GM21825 (cell line): ENCODE measurements at regions not wholly inside any gene's neighbourhood (a gene's known extent, or its start where the extent isn't known, plus 50 kb on each side); places are given as distances from the start of the nearest gene placed in this dataset.

Experiments used
- ATAC-seq: cut with Tn5 transposase; IDR thresholded peaks from one replicate; pipeline ENCODE4 v1.9.1; 2021; ENCODE audit warnings: mild to moderate bottlenecking, moderate library complexity; ENCODE audit not compliant: unreplicated experiment

DNA sequence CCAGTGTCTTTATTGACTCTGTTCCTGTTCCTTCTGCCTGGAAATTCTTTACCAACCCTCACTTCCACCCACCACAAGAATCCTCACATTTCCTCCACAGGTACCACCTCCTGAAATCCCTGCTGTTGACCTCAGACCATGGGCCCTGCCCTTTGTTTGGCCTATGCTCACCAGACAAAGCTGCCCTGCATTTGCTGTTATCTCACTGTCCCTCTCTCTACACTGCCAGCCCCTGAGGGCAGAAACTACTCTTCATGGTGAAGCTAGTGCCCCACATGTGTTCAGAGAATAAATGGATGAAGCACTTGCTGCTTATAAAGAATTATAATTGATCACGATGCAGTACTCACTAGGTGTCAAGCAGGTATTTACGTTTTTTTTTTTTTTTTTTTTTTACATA is 608.4 kb downstream of the TSN start:
- no peak for ATAC-seq

DNA sequence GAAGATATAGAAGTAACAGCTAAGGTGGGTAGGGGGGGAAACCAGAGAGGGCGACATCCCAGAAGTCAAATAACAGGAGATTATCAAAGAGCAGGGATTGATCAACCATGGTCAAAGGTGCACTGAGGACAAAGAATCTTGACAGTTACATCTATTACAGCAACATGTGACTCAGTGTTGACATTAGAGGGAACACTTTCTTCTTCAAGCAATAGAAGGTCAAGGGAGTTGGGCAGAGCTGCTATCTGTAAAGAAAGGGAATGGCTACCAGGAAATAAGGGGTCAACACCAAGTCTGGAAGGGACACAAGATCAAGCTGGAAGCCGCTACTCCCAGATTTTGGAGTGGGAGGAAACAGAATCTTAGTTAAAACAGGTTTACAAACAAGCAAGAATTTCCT is 611.0 kb downstream of the TSN start:
- no peak for ATAC-seq

GRCh38 chr2:122366969-122367645 is 611.7 kb downstream of the TSN start:
- no peak for ATAC-seq

GRCh38 chr2:122367646-122368010 is 612.2 kb downstream of the TSN start:
- ATAC-seq = no peak

GRCh38 chr2:122368576-122369243 is 613.3 kb downstream of the TSN start:
- no peak for ATAC-seq

DNA sequence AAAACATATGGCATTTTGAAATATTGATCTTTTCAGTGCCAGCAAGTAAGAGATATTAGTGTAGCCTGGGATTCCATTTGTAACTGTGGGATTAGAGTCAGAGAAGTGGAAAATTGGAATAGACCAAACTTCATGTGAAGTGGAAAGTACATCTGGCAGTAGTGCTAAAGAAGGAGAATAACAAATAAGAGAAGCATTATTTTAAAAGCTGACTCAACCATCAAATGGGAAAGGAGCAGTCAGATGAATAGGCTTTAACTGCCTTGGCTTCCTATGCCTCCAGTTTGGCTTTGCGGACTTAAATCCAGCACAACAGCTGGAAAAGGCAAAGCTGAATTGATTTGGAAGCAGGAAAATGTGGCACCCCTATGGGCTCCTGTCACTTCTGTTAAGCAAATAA is 623.1 kb downstream of the TSN start:
- no peak for ATAC-seq

DNA sequence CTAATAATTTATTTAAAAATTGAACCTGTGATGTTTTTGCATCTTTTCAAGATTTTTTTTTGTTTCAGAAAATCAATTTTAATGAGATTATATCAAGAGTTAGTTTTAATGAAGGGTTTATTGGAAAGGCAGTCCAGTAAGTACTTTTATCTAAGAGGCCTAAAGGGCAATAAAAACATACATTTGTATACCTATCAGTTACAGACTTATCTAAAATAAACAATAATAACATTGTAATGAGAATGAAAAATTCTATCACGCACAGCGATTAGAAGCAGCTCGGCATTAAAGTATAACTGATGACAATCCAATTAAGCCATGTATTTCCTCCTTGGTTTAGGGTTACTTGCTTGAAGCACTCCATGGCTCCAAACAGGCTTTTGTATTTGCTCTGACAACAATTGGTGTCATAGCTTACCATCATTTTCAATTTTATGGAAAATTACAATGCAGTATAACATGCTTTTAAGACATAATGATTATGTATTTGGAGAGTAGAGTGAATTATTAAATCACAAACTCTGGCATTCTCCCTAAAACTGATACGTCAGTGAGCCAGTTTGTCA is 629.4 kb downstream of the TSN start:
- no peak for ATAC-seq

- no peak for ATAC-seq
Observed at GRCh38 chr2:122388208-122388607, 632.8 kb downstream of the TSN start.

DNA sequence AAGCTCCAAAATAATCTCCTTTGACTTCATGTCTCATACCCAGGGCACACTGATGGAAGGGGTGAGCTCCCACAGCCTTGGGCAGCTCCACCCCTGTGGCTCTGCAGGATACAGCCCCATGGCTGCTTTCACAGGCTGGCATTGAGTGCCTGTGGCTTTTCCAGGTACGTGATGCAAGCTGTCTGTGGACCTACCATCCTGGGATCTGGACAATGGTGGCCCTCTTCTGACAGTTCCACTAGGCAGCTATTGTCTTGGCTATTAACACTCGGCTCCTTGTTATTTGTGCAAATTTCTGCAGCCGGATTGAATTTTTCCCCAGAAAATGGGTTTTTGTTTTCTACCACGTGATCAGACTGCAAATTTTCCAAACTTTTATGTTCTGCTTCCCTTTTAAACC is 634.2 kb downstream of the TSN start:
- no peak for ATAC-seq

GRCh38 chr2:122390406-122390805 is 635.0 kb downstream of the TSN start:
- ATAC-seq = no peak

DNA sequence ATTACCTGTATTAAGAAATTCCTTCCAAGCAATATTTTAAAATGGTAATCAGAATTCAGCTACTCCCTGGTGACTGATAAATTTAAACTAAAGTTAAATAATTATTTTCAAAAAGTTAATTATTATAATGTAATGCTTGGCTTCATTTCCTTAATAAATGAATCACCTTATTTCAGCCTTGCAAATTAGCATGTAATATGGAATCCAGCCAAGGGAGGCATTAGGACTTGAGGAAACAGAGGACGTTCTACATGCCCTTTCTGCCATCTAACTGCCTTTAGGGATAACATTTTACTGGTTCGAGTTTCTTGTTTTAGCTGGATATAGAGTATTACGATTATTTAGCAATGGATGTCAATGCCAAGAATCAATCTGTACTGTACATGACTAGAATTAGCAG is 636.3 kb downstream of the TSN start:
- no peak for ATAC-seq

DNA sequence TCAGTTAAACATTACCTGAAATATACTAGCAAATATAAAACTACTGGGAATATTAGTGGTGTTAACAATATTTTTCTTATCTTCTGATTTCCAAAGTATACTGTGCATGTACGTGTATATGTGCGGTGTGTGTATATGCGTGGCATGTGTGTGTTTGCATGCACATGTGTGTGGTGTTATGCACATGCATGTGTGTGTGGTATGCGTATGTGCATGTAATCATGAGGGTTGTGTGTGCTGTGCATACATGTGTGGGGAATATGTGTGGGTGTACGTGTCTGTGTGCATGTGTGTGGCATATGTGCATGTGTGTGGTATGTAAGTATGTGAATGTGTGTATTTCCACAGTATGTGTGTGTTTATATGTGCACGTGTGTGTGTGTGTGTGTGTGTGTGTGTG is 640.2 kb downstream of the TSN start:
- ATAC-seq = no peak

GRCh38 chr2:122411231-122411630 is 655.8 kb downstream of the TSN start:
- ATAC-seq = no peak

DNA sequence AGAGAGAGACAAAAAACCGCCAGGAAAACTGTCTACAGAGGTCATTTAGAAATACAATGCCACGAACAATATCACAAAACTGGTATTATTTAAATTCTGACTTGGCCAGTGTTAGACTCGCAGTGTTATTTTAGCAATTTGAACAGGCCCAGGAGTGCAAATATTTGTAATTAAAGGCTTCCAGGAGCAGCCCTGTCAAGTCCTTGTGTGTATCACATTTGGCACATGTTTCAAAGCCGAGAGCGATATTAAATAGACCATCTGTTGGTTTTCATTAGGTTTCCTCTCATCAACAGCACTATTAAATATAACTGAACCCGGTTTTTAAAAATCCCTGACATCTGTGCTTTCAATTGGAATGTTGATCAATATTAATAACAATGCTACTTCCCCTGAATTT is 656.9 kb downstream of the TSN start:
- ATAC-seq = no peak

- ATAC-seq = no peak
Observed at GRCh38 chr2:122414902-122415301, 659.5 kb downstream of the TSN start.

DNA sequence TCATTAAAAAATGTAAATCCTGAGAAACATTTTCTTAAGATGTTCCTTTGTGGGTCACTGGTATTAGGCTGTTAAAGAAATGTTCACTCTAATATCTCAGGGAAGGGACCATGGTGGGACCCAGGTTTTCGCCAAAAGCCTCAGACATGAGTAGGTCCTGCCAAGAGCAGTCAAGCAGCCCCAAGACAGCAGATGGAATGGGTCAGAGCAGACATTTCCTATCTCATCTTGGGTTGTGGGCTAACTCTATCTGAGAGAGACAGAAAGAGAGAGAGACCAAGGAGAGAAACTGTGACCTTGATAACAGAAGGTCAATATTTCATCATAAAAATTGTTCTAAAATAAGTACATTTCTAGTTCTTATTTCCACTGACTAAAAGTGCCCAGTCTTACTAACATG is 661.7 kb downstream of the TSN start:
- ATAC-seq = no peak

GRCh38 chr2:122421775-122422174 is 666.3 kb downstream of the TSN start:
- ATAC-seq = no peak

DNA sequence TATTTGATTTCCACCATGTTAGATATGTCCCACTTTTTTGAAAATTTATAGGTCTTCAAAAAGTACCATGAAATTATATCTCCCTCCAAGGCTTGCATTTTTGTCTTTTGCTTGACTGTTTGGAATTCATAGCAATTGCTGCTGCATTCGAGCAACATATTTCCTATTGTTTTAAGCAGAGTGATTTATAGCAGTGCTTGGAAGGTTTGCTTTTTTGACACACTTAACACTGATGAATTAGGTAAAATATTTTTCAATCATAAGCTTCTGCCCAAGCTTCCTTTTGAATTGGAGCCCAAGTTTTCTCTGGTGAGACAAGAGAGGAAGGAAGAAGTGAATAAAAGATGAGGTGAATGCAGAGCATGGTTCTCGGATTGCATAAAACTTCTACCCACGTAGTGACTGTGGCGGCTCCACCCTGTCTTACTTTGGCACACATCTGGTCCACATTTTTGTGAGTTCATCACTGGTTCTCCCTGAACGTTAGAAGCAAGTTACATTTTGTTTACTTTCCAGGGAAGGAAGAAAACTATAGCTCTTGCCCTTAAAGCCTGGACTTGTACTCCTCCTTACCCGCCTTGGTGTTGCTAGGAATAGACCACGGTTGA is 667.0 kb downstream of the TSN start:
- no peak for ATAC-seq

- ATAC-seq = no peak
Observed at GRCh38 chr2:122423934-122424333, 668.5 kb downstream of the TSN start.

DNA sequence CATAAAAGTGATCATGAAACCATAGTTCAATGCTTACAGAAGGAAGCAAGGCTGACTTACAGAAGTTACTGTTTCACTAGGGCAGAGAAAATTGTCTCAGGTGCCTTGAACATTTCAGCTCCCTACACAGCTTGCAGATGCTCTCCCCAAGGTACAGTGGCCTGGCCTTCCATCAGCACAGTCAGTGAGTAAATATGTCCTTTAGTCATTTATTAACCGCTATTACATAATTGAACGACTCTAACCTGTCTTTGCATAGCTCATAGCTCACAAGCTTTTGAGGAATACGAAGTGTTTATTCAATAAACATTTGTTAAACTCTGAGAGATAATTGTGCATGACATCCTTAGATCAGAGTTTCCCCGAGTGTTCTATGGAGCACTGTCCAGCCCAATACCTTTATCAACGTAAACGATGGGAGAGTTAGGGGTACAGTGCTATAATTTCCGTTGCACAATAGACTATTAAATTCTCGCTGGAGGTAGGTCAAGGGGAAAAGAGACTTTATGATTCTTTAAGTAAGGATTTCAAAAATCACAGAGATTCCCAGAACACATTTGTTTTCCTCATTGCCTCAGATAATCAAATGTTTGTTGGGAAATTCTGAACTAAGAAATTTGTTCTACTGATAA is 677.8 kb downstream of the TSN start:
- ATAC-seq = no peak

DNA sequence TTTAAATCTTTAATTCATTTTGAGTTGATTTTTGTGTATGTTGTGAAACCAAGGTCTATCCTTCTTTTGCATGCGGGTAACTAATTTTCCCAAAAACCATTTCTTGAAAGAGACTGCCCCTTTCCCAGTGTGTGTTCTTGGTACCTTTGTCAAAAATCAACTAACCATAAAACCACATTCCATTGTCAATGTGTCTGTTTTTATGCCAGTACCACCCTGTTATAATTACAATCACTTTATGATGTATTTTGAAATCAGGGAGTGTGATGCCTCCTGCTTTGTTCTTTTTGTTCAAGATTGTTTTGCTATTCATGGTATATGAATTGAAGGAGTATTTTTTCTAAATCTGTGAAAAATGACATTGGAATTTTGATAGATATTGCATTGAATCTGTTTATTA is 689.6 kb downstream of the TSN start:
- ATAC-seq = no peak

GRCh38 chr2:122446761-122447160 is 691.3 kb downstream of the TSN start:
- ATAC-seq = no peak
